GM19397 (cell line): ENCODE measurements at regions not wholly inside any gene's neighbourhood (a gene's known extent, or its start where the extent isn't known, plus 50 kb on each side); places are given as distances from the start of the nearest gene placed in this dataset.

ENCODE experiments used
- ATAC-seq: cut with Tn5 transposase; IDR thresholded peaks from one replicate; pipeline ENCODE4 v1.9.1; 2021; ENCODE audit warnings: mild to moderate bottlenecking, moderate library complexity; ENCODE audit not compliant: unreplicated experiment

DNA sequence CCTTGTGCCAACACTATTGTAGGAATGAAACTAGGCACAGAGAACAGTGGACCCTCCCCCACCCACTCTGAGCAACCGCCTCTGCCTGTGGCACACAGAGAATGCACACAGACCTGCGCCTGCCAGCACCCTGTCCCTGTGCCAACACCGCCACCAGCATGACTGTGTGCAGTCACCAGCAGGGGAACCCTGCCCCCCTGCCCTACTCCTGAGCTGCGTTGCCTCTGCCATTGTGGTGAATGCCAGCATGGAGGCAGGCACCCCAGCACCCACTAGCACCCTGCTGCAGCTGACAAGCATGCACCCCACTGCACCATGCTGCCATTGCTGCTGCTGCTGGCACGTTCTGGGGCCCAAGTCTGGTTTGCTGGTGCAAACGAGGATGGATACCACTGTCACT is 94.4 kb upstream of the PRLR start:
- no peak for ATAC-seq

DNA sequence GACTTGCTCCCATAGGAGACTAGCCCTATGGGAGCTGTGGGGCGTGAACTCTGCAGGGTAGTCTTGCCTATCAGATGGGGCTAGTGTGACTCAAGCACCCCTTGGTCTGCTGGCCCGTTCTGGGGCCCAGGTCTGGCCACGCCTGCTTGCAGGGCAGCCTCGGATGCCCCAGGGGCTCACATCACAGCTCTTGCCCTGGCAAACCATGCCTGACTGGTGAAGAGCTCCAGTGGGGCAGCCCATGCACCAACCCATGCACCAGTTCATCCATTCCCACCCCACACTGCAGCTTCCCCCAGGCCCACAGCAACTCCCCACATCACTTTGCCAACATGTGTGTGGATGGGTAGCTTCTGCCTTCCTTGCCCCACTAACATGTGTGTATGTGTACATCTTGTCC is 93.9 kb upstream of the PRLR start:
- no peak for ATAC-seq

DNA sequence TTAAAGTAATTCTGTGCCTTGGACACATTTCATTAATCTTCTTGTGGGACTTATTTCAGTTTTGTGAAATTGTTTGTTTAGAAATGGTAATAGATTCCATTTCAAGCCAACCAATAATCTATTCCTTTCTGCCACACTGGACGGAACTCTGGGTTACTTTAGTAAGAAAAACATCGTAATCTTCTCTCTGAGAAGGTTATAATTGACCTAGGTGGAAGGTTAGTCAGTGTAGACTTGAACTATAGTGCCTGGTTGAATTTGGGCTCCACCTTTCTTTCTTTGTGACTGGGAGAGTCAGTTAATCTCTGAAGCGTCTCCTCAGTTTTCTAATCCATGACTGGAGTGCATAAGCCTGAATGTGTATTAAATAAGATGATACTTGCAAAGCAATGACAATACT is 89.7 kb upstream of the PRLR start:
- peak; percentile 19 for ATAC-seq

DNA sequence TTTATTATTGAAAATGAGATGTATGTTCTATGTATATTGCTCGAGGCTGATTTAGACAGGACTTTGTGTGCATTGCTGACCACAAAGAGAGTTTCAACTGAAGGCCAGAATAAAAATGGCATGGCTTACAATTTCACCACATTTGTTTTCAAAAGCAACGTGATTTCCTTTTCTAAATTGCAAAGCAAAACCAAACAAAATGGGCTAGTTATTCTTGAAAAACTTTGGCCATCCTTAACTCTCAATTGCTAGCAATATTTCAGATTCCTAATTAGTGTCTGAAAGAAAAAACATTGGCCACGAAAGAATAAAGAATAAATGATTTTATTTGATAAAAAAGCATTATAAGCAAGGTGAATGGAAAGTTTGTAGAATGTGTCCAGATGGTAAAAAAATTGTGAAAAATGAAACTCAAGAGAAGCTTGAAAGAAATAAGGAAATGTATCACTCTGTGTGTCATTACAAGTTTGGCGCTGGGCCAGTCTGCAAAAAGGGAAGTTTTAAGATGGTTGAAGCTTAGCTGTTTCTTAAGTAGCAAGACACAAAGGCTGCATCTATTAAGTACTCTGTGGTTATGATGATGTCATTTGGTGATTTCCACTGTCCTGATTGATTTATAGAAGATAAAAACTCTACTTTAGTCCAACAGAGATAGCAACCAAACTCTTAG is 89.2 kb upstream of the PRLR start:
- ATAC-seq = peak; percentile 95

DNA sequence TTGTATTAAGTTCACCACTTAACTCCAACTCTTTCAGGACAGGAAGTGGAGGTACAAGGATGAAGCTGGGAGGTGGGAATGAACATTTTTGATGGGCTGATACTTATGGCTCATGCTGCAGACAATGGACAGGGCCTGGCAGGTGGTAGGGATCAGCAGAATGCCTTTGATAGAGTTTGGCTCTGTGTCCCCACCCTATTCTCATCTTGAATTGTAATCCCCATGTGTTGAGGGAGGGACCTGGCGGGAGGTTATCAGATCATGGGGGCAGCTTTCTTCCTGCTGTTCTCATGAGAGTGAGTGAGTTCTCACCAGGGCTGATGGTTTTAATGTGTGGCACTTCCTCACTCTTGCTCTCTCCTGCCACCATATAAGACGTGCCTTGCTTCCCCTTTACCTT is 87.3 kb upstream of the PRLR start:
- no peak for ATAC-seq

DNA sequence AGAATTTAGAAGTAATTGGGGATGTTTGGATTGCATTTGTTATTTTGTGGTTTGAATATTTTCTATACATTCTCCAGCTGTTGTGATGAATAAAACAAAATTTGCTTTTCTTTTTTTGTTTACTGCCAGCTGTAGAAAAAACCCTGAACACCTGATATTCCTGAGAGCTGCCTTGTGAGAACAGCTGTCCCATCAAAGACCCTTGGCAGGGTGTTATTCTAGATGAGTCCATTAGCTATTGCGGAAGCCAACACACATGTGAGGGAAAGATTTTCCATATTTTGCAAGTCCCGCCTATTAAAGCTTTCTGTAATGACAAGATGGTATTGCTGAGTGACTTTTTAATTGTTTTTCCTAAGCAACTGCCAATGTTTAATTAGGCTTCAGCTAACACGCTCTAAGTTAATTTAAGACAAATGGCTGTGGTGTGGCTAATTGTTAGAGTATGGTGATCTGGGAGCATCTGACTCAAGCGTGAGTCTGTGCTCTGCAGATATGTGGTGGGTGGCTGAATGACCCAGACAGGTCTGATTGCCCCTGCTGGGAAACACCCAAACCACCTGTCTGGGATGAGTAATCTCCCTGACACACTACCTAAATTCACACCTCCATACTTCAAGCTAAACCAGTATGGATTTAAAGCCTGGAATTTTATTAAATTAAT is 86.5 kb upstream of the PRLR start:
- no peak for ATAC-seq

DNA sequence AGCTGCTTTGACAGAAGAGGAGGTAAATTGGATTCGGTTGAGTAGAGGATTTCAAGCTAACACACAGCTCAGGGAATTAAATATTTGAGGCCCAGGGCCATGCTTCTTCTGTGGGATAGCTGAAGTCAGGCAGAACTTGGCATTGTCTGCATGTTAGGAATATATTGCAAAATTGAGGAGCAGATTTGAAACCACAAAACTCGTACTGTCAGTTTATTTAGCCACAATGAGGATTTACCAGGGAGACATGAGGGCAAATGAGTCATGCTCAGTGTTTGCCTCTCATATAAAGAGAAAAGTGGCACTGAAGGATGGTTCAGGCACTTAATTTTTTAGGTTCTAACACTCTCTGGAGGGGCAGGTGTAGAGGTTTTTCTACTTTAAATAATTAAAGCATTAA is 83.0 kb upstream of the PRLR start:
- no peak for ATAC-seq

DNA sequence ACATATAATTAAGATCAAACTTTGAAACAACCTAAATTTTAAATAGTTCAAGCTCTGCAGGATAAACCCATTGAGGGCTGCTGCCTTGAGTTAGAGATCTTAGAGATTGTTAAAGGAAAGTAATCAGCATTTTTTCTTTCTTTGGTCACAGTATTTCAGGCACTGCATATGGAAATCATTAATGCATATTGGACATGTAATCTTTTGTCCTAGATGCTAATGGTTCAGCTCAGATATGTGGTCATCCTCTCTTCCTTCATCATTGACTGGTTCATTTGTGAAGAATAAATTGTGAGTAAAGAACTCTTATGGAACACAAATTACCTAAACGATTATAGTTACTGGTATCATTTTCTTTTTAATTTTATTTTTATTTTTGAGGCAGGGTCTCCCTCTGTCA is 82.0 kb upstream of the PRLR start:
- no peak for ATAC-seq

DNA sequence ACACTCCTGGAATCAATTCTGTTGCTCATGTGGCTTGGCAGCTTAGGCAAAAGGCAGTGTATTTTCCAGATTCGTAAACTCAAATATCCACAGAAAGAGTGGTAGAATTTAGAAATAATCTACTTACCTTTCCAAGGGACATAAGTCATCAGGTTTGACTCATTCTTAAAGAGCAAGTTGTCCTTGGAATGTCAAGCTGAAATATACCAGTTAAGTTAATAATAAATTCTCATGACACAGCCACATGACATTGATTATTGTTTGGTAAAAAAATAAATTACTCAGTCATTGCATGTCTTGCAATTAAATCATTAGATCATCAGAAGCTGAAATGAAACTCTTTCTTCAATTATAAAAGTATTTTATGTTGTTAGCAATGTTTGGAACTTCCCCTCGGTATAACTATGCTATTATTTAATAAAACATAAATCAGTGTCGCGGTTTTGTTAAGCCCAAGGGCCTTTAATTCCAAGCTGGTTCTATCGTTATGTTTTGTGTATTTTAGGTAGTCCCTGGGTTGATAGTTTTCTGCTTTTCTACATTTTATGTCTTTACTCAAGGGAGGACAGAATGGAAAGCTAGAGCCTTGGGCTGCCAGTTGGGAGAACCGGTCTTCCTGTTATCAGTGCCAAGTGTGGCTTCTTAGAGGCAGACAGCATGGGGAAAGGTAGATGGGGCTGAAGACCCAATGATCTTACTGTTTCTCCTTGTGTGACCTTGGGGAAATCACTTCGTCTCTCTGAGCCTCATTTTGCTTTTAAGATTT is 79.3 kb upstream of the PRLR start:
- ATAC-seq = no peak

DNA sequence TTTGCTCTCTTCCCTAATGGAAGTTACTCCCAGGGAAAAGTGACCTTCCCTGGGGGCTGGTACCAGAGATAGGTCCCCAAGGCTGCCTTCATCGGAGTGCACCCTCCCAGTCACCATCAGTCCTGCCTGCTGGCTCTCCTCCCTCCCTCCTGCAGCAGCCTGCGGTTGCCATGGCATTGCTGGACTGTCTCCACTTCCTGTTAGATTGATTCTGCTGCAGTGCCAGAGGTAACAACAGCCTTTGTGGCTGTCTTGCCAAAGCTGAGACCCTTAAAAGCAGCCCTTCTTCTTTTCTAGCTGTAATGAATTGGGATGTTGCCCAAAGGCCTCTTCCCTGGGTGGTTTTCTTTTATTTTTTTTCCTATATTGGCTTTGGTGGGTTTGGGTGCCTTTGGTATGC is 78.1 kb upstream of the PRLR start:
- ATAC-seq = peak; percentile 58

DNA sequence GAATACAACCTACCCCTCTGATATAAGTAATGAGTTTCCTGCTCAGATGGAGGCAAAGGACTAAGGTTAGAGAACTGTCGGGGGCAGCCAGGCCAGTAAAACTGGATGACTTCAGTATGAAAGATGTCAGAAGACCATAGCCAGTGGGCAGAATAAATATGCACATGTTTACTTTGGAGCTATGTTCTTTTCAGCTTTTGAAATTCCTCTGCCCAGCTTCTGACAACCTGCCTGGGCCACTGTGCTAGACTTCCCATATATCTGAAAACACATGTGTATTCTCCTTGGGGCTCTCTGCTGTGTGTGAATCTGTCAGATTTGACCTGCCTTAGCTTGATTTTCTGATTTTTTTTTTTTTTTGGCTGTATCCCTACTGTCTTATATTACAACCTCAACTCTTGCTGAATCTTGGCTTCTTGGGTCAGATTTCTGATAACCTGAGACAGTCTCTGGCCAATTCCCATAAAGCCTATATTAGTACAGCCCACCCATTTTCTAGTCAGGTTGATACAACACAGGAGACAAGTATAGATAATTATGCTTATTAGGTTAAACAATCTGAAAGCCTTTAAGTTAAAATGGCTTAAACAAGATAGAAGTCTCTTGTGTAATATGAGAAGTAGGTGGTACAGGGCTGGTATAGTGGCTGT is 76.6 kb upstream of the PRLR start:
- no peak for ATAC-seq

DNA sequence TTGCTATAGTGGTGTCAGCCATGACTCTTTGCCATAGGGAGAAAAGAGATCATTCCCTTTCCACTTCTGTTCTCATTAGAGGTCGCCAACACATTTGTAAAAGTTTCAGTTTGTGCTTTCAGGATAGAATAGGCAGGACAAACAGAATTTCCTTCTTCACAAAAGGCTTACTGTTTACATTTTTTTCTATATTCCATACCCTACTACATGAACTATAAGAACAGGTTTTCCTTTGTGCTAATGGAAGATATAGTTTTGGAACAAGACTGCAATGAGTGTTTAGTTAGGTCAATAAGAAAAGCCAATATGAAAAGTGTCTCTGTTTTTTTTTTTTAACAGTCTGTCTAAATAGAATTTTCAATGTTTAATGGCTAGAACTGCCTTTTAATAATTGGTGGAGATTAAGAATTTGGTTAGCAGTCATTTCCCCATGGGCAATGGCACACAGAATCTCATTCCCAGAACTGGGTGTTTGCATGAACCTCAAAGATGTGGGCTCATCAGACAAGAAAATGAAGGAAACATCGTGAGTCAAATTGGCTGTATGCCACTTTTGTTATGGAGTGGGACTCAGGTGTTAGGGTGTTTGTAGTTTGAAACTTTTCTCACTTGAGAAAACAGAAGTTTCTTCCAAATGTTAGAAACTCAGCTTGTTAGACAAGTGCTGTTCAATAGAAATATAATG is 75.2 kb upstream of the PRLR start:
- ATAC-seq = no peak

DNA sequence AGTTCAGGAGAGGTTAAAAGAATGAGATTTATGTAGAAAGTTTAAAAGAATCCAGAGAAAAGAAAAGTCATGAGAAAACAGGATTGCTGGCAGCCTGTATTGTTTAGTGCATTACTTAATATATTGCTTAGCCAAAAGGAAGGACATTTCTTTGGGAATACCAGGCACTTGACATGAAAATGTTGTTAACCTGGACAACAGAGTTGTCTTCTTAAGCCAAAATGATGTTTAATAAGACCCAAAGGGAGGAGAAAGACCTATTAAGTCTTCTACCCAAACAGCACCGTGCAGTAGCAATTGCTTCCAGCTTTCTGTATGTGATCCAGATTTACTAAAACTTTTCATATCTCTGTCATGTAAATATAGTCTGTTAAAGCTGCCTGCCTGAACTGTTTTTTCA is 74.0 kb upstream of the PRLR start:
- no peak for ATAC-seq

DNA sequence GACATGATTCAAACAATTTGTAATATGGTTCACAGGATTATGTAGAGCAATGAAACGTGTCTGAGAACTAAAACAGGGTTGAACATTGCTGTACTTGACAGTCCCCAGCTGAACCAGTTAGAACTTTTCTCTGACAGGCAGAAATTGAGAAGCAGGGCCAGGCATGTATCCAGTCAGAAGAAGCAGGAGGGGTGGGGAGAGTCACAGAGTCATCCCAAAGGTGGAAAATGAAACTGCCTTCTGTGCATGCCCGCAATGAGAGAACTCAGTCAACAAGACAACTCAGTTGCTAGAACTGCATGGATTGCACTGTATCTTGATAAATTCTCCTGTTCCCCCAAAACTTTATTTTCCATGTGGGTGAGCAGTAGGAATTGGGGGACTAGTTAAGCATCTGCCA is 72.9 kb upstream of the PRLR start:
- ATAC-seq = no peak

DNA sequence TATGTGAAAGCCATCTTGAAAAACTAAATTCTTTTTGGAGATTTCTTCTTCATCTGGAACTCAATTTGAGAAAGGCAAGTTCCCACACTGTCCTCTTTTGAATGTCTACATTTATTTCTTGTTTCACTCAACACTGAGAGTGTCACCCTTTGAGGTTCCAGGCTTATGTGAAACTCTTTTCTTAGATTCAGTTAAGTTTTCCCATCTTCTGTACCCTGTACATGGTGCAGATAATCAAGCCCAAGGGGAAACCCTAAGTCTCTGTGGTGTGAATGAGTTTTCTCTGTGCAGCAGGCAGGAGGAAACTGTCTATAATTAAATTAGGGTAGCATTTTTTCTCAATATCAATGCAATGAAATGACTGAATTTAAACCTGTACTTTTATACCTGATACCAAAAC is 72.3 kb upstream of the PRLR start:
- ATAC-seq = peak; percentile 84

DNA sequence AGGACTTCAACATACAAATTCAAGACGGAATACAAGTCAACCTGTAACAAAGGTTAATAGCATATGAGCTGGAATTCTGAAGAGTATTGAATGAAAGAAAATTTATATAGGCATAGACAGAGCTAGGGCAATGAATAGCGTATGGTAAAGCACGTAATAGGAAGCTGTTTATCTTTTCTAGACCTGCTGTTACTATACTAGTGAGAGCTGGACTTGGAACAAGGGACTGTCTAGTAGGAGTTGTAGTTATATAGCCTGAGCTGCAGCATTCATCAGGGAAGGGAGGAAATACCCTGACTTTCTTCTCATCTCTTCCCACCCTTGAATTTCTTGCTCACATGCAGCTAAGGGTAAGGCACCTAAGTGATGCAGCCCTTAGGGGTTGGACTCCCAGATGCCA is 67.5 kb upstream of the PRLR start:
- ATAC-seq = no peak

DNA sequence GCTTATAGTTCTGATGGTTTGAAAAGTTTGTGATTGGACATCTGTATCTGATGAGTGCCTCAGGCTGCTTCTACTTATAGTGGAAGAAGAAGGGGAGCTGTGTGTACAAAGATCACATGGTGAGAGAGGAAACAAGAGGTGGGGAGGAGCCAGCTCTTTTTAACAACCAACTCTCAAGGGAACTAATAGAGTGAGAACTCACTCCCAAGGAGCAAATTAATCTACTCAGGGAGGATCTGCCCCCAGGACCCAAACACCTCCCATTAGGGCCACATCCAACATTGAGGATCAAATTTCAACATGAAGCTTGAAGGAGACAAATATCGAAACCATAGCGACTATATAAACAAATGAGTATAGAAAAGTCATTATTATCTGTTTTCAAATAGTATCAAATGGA is 64.7 kb upstream of the PRLR start:
- no peak for ATAC-seq

DNA sequence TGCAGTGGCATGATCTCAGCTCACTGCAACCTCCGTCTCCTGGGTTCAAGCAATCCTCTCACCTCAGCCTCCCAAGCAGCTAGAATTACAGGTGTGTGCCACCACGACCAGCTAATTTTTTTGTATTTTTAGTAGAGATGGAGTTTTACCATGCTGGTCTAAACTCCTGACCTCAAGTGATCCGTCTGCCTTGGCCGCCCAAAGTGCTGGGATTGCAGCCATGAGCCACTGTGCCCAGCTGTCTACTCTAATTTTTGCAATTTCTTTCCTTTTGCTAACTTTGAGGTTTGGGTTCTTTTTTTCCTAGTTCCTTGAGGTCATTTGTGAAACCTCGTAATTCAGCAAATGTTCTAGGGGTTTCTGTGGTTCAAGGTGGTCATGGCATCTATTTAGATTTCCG is 63.7 kb upstream of the PRLR start:
- no peak for ATAC-seq

DNA sequence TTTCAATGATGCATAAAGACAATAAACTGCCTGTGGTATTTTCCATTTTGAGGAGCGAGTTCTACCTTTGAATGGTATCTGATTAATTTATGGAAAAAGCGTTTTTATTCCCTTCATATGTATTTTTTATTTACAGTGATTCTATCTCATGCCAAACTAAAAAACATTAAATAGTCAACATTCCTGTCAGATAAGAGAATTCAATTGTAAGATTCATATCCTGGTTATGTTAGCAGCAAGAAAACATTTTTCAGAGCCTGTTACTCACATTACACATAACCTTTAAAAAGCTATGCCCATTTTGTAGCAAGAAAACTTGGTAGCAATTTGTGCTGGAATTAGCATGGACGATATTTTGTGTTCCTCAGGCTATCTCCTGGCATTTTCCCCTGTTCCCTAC is 55.1 kb upstream of the PRLR start:
- no peak for ATAC-seq

DNA sequence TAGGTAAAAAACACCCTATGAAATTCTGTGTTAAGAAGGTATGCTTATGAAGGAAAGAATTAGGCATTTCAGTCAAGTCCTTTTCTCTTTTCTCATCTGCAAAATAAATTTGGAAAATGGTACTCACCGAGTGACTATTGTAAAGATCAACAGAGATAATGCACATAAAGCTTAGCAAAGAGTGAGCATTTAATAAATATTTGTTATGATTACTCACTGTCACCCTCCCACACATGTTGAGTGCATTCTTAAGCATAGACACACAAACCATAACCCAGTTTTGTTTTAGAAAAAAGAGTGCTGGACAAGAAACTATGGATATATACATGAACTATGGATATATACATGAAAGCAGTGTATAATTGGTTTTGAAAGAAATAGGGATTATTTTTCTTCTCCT is 54.7 kb upstream of the PRLR start:
- ATAC-seq = no peak

DNA sequence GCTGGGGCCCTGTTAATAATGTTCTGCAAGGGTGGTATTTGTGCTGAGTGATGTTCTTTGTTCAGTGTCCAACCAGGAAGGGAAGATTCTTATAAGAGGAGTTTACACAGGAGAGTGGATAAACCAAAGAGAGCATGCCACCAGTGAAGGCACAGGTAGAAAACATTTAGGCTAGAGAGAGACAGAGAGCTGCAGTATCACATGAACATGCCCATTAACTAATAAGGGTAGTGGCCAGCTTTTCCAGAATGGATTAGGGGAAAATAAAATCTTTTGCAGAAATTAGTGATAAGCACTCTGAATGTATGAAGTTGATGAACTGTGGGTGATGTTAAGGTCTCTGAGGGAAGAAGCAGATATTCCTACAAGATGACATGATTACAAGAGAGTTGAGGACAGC is 54.1 kb upstream of the PRLR start:
- ATAC-seq = no peak
